GM12874 (cell line): ENCODE measurements at regions not wholly inside any gene's neighbourhood (a gene's known extent, or its start where the extent isn't known, plus 50 kb on each side); places are given as distances from the start of the nearest gene placed in this dataset.
A peak's percentile ranks its signal among the peaks of the same experiment; 100 is the strongest.

Experiments
- CTCF ChIP-seq: IDR thresholded peaks from 2 replicates; pipeline ENCODE4 v1.5.1; 2011; ENCODE audit warnings: low read depth, mild to moderate bottlenecking, control low read depth, low read length, moderate library complexity; ENCODE audit not compliant: insufficient read depth

GRCh38 chr11:36988556-36988955 lies 390.5 kb upstream of the RAG2 start:
- TF ChIP-seq CTCF: no peak

- TF ChIP-seq CTCF: no peak
These were observed 387.5 kb upstream of the RAG2 start for GRCh38 chr11:36985562-36985961.

- TF ChIP-seq CTCF: no peak
These were observed 378.7 kb upstream of the RAG2 start for GRCh38 chr11:36976741-36977140.

- no peak for TF ChIP-seq CTCF
These were observed 376.7 kb upstream of the RAG2 start for GRCh38 chr11:36974771-36975170.

- TF ChIP-seq CTCF: no peak
These were observed 355.9 kb upstream of the RAG2 start for GRCh38 chr11:36953976-36954375.

GRCh38 chr11:36948460-36949127 lies 350.6 kb upstream of the RAG2 start:
- no peak for TF ChIP-seq CTCF

GRCh38 chr11:36945384-36945783 lies 347.3 kb upstream of the RAG2 start:
- peak; percentile 12; the same call in 1 of the 2 replicates for TF ChIP-seq CTCF

GRCh38 chr11:36933481-36933880 lies 335.4 kb upstream of the RAG2 start:
- TF ChIP-seq CTCF: no peak
